ENCODE measurements at regions not wholly inside any gene's neighbourhood (a gene's known extent, or its start where the extent isn't known, plus 50 kb on each side); places are given as distances from the start of the nearest gene placed in this dataset.

GRCh38 chr6:140907235-140907634, 1225.5 kb upstream of the GJE1 start:
- no peak for TF ChIP-seq EZH2 (IDR thresholded peaks at IDR 0.05; ENCODE audit: borderline replicate concordance, low read depth, low read length, poor library complexity, severe bottlenecking)
- no peak for TF ChIP-seq CTCF (conservative IDR thresholded peaks at IDR 0.05; ENCODE audit: low read depth, low read length)

Data from A673 (cell line).